GM19468 (cell line): ENCODE measurements at regions not wholly inside any gene's neighbourhood (a gene's known extent, or its start where the extent isn't known, plus 50 kb on each side); places are given as distances from the start of the nearest gene placed in this dataset.
"Not testable (repeated sequence)": the region's sequence is repeated elsewhere in the genome, so short reads cannot be mapped to it uniquely, and the experiment has no call there.

ENCODE experiments used
- ATAC-seq: cut with Tn5 transposase; IDR thresholded peaks from one replicate; pipeline ENCODE4 v1.9.1; 2021; ENCODE audit warnings: mild to moderate bottlenecking, moderate library complexity, moderate number of reproducible peaks; ENCODE audit not compliant: unreplicated experiment; ENCODE audit errors: extremely low read depth

DNA sequence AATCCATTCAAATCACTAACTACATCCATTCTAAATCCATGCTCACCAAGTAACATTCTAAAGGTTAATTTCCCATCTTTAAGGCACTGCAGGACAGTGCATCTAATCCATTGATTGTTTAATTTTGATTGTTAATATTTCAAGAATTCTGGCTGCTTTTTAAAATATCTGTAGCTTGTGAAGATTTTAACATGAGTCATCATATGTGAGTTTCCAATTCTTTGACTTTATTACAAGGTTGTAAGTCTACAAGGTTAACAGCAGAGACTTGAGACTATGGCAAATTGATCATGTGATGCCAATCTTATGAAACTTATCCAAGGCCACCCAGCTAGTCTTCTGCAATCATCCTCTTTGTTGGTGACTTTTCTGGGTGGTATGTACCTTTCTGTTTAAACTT is 349.2 kb upstream of the ZC3H15 start:
- ATAC-seq = no peak

DNA sequence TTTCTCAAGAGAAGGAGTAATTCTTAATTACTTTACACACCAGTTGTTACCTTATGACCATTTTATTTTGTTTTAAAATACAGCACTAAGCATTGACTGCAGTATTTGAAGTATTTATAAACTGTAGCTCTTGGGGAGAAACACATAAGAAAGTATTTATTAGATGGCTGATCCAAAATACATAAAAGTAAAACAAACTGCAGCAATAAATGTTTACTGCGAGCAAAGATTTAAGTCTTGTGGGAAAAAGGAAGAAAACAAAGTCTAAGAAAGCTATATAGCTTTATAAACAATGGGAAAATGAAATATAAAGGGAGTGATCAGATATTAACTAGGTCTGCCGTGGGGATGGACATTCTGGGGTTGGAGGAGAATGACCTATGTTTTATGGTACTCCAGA is 347.2 kb upstream of the ZC3H15 start:
- ATAC-seq = no peak

DNA sequence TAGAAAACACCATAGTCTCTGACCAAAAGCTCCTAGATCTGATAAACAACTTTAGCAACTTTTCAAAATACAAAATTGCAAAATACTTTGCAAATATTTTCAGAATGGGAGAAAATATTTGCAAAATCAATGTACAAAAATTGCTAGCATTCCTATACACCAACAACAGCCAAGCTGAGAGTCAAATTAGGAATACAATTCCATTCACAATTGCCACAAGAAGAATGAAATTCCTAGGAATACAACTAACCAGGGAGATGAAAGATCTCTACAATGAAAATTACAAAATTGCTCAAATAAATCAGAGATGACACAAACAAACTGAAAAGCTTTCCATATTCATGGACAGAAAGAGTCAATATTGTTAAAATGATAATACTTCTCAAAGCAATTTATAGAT is 327.0 kb upstream of the ZC3H15 start:
- no peak for ATAC-seq

DNA sequence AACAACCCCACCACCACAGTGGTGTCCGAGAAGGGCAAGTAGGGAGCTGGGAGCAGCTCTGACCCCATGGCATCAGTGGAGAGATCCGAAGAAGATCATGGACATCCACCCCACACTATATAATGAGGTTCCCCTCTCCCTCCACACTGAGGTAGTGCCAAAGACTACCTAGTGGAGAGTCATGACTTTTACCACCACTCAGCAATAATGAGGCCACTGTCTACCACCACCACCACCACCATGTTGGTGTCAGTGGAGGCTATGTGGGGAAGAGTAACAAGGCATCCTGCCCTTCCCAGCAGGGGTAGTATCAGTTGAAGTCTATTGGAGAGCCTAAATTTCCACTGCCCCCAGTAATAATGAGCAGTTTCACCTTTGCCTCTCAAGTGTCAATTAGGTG is 321.7 kb upstream of the ZC3H15 start:
- no peak for ATAC-seq

DNA sequence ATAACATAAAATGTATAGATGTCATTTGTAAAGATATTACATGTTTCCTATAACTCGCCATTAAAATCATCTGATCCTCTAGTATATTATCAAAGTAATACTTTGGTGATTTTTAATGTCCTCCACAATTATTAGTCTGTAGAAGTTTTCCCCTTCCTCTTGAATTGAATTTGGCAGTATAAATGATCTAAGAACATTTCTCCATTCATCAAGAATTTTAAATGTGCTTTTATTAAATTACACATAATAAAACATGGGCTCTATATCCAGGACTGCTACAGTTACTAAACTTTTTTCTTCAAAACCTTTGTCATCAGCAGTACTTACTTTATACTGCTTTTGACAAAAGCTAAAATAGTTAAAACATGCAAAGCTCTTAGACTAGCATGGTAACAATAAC is 315.4 kb upstream of the ZC3H15 start:
- no peak for ATAC-seq

DNA sequence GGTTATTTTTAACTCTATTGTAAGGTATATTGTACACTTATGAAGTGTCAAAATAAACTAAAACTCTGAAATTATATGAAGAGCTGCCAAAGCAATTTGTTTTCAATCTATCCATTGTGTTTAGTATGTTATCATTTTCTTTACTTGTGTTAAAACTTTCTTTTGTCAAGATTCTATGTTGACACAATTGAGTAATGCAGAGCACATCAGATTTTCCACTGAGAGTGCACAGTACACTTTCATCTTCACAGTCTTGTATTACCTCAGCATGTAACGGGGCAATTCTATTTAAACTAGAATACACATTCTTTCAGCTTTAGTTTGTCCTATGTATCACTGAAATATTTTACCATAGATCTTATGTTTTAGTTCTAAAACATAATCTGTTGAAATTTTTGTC is 304.4 kb upstream of the ZC3H15 start:
- no peak for ATAC-seq

DNA sequence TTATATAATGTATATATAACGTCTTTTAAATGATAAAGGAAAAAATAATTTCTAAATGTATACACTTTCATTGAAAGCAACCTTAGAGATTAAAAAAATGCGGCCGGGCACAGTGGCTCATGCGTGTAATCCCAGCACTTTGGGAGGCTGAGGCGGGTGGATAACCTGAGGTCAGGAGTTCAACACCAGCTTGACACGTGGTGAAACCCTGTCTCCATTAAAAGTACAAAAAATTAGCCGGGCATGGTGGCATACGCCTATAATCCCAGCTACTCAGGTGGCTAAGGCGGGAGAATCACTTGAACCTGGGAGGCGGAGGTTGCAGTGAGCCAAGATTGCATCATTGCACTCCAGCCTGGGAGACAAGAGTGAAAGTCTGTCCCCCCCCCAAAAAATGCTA is 303.7 kb upstream of the ZC3H15 start:
- ATAC-seq = not testable (repeated sequence)

DNA sequence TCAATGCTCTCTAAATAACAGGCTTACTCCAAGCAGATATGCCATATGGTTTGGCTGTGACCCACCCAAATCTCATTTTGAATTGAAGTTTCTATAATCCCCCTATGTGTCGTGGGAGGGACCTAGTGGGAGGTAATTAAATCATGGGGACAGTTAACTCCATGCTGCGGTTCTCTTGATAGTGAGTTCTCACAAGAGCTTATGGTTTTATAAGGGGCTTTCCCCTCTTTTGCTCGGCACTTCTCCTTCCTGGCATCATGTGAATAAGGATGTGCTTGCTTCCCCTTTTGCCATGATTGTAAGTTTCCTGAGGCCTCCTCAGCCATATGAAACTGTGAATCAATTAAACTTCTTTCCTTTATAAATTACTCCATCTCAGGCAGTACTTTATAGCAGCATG is 302.7 kb upstream of the ZC3H15 start:
- no peak for ATAC-seq

DNA sequence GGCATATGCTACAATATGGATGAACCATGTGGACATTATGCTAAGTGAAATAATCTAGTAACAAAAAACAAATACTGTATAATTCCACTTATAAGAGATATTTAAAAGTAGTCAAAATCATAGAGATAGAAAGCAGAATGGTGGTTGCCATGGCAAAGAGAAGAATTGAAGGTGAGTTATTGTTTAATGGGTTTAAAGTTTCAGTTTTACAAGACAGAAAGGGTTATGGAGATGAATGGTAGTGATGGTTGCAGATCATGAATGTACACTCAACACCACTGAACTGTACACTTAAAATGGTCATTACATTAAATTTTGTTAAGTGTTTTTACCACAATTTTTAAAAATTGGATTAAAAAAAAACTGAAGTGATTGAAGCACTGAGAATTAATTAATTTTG is 298.2 kb upstream of the ZC3H15 start:
- no peak for ATAC-seq

DNA sequence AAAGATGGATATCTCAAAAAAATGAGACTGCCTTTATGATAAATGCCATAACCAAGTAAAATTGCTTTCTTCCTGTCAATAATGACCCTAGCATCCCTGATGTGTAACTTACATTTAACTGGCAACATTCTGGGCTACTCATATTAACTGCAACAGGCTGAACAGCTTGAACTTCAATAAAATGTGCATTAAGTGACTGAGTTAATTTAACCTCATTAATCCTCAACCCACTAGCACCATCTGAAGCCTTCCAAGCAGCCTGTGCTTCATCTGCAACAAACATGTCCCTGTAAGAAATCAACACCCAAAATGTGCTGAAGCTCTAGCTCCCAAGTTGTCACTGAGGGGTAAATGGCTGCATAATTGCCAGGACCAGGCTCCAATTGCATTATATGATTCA is 296.2 kb upstream of the ZC3H15 start:
- ATAC-seq = no peak

DNA sequence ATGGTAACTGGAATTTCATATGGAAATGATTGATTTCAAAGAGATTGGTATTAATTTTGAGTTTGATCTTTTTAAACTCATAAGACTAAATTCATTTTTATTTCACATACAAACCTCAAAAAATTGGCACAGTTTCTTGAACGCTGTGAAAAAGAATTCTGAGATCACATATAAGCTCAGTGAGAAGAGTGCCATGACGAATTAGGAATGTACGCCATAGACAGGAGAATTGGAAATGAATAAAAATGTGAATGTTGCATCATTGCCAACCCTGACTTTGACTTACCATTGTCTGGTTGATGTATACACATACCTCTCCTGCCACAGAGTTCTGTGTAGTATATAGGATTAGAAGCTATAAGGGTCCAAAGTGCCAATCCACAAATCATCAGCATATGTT is 290.4 kb upstream of the ZC3H15 start:
- ATAC-seq = no peak

DNA sequence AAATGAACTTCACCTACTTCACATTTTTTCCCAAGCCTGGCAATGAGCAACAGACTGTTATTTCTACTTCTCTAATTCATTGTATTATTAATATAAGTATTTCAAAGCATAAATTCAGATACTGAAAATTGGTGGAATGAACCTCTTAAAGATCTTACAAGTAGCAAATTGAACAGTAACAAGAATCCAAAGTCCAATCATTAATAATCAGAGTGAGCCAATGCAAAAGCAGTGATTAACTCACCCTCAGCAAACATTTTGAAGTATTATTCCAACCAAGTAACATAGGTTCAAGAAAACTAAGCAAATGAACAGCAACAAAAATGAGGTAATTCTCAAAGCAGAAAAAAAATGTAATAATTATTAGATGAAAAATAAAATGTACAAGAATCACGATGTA is 288.1 kb upstream of the ZC3H15 start:
- ATAC-seq = no peak

DNA sequence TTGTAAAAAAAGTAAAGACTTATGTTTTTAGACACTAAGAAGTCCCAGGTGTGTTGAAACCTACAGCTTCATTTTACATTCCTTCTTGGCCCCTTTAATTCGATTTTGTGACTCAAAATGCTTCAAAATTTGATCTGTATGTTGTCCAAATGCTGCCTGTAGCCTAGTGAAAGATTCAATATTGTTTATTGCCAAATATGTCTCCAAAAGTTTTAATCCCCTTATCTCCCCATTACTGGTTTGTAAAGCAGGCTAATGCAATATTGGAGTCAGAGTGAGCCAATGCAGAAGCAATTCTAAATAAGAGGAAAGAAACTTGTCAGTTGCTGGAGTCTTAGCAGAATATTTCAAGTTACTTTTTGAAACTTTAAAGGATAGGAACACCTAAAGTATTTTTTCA is 287.0 kb upstream of the ZC3H15 start:
- no peak for ATAC-seq

DNA sequence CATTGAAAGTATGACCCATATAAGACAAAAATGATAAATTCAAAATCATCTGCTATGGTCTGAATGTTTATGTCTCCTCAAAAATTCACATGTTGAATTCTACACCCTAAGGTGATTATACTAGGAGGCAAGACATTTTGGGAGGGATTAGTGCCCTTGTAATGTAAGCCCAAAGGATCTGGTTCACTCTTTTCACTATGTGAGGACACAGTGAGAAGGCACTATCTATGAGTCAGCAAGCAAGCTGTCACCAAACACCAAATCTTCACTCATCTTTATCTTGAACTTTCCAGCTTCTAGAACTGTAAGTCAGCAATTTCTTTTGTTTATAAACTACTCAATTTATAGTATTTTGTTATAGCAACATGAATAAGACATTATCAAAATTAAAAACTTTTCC is 284.7 kb upstream of the ZC3H15 start:
- ATAC-seq = no peak

DNA sequence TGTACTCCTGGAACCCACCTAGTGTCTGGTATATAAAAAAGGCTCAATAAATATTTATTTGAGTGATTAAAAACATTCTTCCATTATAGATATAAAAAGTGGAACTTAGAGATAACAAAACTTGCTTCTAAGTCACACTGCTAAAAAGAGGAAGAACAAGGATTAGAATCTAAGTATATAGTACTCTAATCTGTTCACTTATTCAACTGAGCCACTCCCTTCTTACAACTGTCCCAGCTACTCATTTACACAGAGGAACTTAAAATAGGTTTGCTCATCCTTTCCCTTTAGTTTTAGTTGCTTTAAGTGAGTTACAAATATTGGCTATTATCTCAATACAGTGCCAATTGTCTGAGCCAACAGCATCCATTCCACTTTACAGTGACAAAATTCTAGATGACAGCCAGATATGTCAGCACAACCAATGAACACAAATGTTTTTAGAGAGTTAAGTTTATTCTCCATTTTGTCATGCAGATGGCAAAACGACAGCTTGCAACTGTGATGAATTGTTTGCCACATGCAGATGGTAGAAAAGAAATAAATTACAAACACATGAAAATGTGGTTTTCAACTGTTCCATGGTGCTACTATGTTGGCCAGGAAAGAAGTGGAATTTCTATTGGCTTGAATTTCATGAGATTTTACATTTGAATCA is 280.7 kb upstream of the ZC3H15 start:
- ATAC-seq = no peak

DNA sequence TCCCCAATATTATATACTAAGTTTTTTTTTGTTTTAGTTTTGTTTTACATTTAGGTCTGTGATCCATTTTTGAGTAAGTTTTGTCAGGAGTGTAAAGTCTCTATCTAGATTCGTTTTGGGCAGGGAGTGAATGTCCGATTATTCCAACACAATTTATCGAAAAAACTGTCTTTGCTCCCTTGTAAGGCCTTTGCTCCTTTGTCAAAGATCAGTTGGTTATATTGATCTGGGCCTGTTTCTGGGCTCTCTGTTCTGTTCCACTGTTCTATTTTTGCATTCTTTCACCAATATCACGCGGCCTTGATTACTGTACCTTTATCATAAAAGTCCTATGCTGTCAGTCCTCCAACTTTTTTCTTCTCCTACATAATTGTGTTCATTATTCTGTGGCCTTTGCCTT is 276.5 kb upstream of the ZC3H15 start:
- no peak for ATAC-seq

DNA sequence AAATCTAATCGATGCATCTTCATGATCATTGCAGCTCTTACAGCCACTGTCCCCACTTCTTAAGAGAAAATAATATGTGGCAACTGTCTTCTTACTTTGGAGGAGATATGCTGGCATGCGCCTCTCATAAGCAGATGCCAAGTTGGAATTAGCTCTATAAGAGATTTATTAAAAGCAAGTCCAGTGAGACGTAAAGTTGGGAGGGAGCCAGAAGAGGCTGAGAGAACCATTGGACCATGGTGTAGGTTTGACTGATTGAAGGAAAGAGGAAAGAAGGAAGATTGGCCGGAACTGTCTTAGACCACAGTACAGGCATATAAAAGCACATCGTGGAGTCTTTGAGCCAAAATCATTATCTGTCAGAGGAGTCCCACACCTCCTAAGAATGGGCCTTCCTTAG is 265.7 kb upstream of the ZC3H15 start:
- no peak for ATAC-seq

DNA sequence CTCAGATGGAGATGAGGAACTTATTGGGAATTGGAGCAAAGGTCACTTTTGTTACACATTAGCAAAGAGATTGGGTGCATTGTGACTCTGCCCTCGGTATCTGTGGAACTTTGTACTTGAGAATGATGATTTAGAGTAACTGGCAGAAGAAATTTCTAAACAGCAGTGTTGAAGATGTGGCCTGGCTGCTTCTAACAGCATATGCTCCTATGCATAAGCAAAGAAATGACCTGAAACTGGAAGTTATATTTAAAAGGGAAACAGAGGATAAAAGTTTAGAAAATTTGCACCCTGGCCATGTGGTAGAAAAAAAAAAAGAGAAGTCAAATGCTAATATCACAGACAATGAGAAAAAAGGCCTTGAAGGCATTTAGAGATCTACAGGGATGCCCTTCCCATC is 256.8 kb upstream of the ZC3H15 start:
- no peak for ATAC-seq

DNA sequence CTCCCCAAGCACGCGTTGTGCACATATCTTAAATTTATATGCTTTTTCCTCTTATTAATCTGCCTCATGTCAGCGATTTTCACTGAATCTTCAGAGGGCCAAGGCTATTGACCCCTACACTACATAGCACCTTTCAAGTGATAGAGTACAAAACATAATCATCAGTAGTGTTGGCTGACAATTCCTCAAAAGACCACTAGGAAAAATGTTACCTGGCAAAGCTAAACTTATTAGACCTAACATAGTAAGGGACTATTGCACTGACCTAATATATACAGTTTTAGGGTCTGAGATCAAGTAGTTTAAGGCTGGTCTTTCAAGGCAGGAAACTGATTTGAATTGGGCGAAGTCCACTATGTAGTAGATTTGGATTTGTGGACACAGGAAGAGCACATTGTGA is 244.2 kb upstream of the ZC3H15 start:
- ATAC-seq = no peak

DNA sequence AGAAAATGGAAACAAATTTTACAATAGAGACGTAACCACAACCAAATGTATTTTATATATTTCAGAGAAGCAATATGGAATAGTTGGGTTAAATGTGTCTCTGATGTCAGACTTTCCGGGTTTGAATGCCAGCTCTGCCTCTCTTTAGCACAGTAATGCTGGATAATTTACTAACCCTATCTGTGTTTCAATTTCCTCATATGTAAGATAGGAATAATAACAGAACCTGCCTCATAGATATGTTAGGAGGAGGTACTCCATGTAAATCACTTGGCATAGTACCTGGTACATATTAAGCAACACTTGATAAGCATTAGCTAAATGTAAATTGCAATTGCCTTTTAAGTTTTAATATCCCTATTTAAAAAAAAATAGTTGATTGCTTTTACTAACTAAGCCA is 231.3 kb upstream of the ZC3H15 start:
- ATAC-seq = no peak

DNA sequence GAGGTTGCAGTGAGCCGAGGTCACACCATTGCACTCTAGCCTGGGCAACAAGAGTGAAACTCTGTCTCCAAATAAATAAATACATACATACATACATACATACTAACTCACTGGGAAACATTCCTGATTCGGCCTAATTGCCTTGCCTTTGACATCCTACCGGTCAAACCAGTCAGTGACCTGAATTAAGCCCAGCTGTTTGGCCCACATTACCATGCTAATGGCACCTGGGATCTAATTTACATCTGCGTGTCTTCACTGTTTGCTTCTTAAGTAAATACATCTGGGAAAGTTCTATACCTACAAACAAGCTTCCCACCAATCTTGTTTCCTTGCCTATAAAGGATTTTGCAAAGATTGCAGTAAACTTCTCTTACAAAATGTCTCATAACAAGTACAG is 230.2 kb upstream of the ZC3H15 start:
- ATAC-seq = no peak

DNA sequence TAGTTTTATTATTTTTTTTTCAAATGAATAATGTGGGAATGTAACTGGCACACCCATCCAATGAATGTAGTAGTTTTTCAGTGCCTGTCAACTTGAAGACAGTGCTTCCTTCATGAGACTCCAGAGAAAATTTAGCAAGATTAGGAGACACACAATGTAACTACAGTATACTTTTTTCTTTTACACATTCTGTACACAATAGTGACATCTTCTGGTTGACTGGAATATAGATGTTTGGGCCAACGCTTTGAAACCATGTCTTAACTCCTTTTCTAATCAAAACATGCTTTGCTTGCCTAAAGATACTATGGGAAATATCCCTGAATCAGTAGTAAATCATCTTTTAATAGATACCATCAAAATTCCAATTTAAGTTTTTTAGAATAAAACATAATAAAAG is 229.5 kb upstream of the ZC3H15 start:
- ATAC-seq = no peak

DNA sequence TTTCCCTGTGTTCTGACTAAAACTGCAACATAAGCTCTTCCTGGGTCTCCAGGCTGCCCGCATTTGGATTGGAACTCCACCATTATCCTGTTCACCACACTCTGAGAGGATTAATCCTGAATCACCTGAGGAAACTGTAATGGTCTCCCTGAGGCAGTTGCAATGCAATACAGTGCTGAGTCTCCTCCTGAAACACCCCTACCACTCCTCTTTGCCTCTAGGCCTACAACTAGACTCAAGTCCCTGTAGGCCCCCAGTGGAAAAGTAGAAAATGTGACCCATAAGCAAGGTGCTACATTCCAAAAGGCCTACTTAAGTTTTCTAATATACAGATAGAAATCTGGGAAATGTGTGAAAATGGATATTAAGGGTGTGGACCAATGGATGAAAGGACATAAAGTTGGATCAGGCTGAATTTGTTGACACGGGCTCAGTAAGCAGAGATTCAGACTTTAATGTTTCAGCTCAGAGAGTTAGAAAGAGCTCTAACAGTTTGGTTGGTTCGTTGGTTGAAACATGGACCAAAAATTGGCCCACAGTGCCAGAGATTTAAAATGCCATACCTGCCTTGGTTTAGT is 222.3 kb upstream of the ZC3H15 start:
- ATAC-seq = no peak
